ENCODE measurements at regions not wholly inside any gene's neighbourhood (a gene's known extent, or its start where the extent isn't known, plus 50 kb on each side); places are given as distances from the start of the nearest gene placed in this dataset.

GRCh38 chr2:153308466-153308865 lies 170.1 kb downstream of the RPRM start:
- no peaks in the 10 kb centered on the region; the same call in 1 of the 2 replicates for H3K9me2 ChIP-seq (replicated peaks; ENCODE audit: insufficient read depth, low read length)
- no peak overlapping the region for H3K4me3 ChIP-seq (ENCODE audit: low read length)
- H3K36me3 ChIP-seq (replicated peaks; ENCODE audit: insufficient read depth, low read length) = no peaks in the 10 kb centered on the region
- H3K27me3 ChIP-seq (replicated peaks; ENCODE audit: insufficient read depth, low read length) = no peaks in the 10 kb centered on the region
- no peak overlapping the region for H3K27ac ChIP-seq (ENCODE audit: low read length)
- no peaks in the 10 kb centered on the region for H3K9me3 ChIP-seq (replicated peaks; ENCODE audit: insufficient read depth, low read length)
- H3K9ac ChIP-seq (ENCODE audit: low read length) = no peak overlapping the region
- H3K4me2 ChIP-seq (ENCODE audit: low read depth, low read length) = no peak overlapping the region
- peaks cover 73% of the 10 kb centered on the region for H3K79me2 ChIP-seq (ENCODE audit: low read length)
- 0 out of 2 replicates have a peak, but pooled peaks cover 3% of the 10 kb centered on the region for H3K4me1 ChIP-seq (ENCODE audit: low read length)
- DNase-seq = no peak
- H4K20me1 ChIP-seq (ENCODE audit: insufficient read depth, low read length) = peaks cover 4% of the 10 kb centered on the region; the same call in 1 of the 2 replicates
- no peak for TF ChIP-seq EZH2 (optimal IDR thresholded peaks at IDR 0.05; ENCODE audit: low read depth, low read length)
- TF ChIP-seq CTCF (IDR thresholded peaks at IDR 0.05; ENCODE audit: low read length) = no peak
- TF ChIP-seq EZH2phosphoT487 (IDR thresholded peaks at IDR 0.05; ENCODE audit: low read length) = no peak
- H2AFZ ChIP-seq (ENCODE audit: low read length) = no peak overlapping the region
- H3F3A ChIP-seq (ENCODE audit: insufficient read depth, low read length) = peaks cover 4% of the 10 kb centered on the region; the same call in 1 of the 2 replicates

- Histone ChIP-seq H3K4me1 (ENCODE audit: low read length) (0 out of 2 replicates have a peak, but pooled peaks cover 3% of the 10 kb centered on the region), H3K79me2 (ENCODE audit: low read length) (peaks cover 86% of the 10 kb centered on the region), H3K9me3 (replicated peaks; ENCODE audit: insufficient read depth, low read length) (no peaks in the 10 kb centered on the region), H3K9ac (ENCODE audit: low read length) (no peak overlapping the region), H3K9me2 (replicated peaks; ENCODE audit: insufficient read depth, low read length) (no peaks in the 10 kb centered on the region; the same call in 1 of the 2 replicates), H4K20me1 (ENCODE audit: insufficient read depth, low read length) (peaks cover 4% of the 10 kb centered on the region; the same call in 1 of the 2 replicates), H3K27ac (ENCODE audit: low read length) (no peak overlapping the region), H3K27me3 (replicated peaks; ENCODE audit: insufficient read depth, low read length) (no peaks in the 10 kb centered on the region), H2AFZ (ENCODE audit: low read length) (no peak overlapping the region), H3K4me3 (ENCODE audit: low read length) (no peak overlapping the region), H3K36me3 (replicated peaks; ENCODE audit: insufficient read depth, low read length) (no peaks in the 10 kb centered on the region), H3K4me2 (ENCODE audit: low read depth, low read length) (no peak overlapping the region), H3F3A (ENCODE audit: insufficient read depth, low read length) (peaks cover 4% of the 10 kb centered on the region; the same call in 1 of the 2 replicates)
- TF ChIP-seq CTCF (IDR thresholded peaks at IDR 0.05; ENCODE audit: low read length) (no peak), EZH2 (optimal IDR thresholded peaks at IDR 0.05; ENCODE audit: low read depth, low read length) (no peak), EZH2phosphoT487 (IDR thresholded peaks at IDR 0.05; ENCODE audit: low read length) (no peak)
- no peak for DNase-seq
Measured at GRCh38 chr2:153307223-153307622, 171.3 kb downstream of the RPRM start.

- no peak for DNase-seq
- Histone ChIP-seq H3K9ac (ENCODE audit: low read length) (no peak overlapping the region), H3K4me3 (ENCODE audit: low read length) (no peak overlapping the region), H3K4me1 (ENCODE audit: low read length) (no peaks in the 10 kb centered on the region), H2AFZ (ENCODE audit: low read length) (no peak overlapping the region), H3K4me2 (ENCODE audit: low read depth, low read length) (no peak overlapping the region), H3K27ac (ENCODE audit: low read length) (no peak overlapping the region), H3K36me3 (replicated peaks; ENCODE audit: insufficient read depth, low read length) (no peaks in the 10 kb centered on the region), H3K27me3 (replicated peaks; ENCODE audit: insufficient read depth, low read length) (no peaks in the 10 kb centered on the region), H3K9me3 (replicated peaks; ENCODE audit: insufficient read depth, low read length) (no peaks in the 10 kb centered on the region), H3F3A (ENCODE audit: insufficient read depth, low read length) (no peaks in the 10 kb centered on the region), H3K9me2 (replicated peaks; ENCODE audit: insufficient read depth, low read length) (no peaks in the 10 kb centered on the region), H4K20me1 (ENCODE audit: insufficient read depth, low read length) (peaks cover 7% of the 10 kb centered on the region; the same call in 1 of the 2 replicates), H3K79me2 (ENCODE audit: low read length) (peaks cover 90% of the 10 kb centered on the region)
- TF ChIP-seq CTCF (IDR thresholded peaks at IDR 0.05; ENCODE audit: low read length) (no peak), EZH2phosphoT487 (IDR thresholded peaks at IDR 0.05; ENCODE audit: low read length) (no peak), EZH2 (optimal IDR thresholded peaks at IDR 0.05; ENCODE audit: low read depth, low read length) (no peak)
Measured at GRCh38 chr2:153299809-153300208, 178.8 kb downstream of the RPRM start.

Data from MM.1S (cell line).